GM21723 (cell line): ENCODE measurements at regions not wholly inside any gene's neighbourhood (a gene's known extent, or its start where the extent isn't known, plus 50 kb on each side); places are given as distances from the start of the nearest gene placed in this dataset.

ENCODE experiments used
- ATAC-seq: cut with Tn5 transposase; IDR thresholded peaks from one replicate; pipeline ENCODE4 v1.9.1; 2021; ENCODE audit warnings: mild to moderate bottlenecking, moderate library complexity; ENCODE audit not compliant: unreplicated experiment

DNA sequence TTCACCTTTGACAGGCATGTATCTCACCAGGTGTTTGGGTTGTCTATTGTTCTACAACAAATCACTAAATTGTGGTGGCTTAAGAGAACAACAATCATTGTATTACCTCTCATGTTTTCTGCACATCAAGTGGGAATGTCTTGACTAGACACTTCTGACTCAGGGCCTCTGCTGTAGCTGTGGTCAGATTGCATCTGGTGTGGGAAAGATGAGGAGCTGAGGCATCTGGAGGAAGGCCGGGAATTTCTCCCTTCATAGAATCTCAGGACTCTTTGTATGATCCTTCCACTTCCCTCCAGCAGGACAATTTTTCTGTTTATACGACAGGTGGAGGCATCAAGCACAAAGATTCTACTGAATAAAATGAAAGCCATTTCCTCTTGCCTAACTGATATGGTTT lies 511.8 kb upstream of the NBEA start:
- no peak for ATAC-seq

DNA sequence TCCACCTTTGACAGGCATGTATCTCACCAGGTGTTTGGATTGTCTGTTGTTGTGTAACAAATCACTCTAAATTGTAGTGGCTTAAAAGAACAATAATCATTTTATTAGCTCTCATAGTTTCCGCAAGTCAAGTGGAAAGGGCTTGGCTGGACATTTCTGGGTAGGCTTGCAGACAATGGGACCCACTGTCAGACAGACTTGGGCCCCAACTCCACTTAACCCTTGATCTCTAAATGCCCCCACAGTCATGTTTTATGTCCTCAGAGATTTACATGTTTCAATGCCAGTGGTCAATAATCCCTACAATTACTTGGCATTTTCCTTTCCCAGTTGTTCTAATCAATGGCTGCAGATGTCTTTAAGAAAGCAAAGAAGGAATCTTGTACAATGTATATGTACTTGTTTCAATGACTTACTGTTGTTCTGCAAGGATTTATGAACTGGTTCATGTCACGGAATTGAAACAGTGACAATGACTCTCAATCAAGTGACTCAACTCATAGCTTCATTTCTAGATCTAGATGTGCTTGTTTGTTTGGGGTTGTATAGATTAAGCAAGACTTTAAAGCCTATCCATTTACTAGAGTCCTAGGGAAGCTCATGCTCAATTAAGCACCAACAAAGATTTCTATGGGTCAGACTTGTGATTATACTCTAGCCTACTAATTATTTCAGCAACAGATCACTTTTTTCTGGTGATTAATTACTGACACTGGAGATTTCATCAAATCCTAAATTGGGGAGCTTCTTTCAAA lies 510.1 kb upstream of the NBEA start:
- ATAC-seq: no peak

GRCh38 chr13:34435338-34435737 lies 506.7 kb upstream of the NBEA start:
- no peak for ATAC-seq

DNA sequence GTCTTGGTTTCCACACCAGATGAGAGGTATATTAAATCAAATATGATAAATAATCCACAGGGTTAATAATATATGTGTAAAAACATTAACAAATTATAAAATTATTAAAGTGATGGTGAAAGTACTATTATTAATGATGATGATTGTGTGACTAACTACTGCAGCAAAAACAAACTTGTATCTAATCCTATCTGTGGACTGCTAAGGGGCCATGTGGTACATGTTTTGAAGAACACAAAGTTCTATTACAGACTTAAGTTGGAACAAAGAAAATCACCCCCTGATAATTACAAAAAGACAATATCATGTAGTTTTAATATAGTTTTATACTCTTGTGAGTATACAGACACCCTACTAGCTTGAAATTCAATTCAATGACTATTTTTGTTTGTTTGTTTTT lies 504.2 kb upstream of the NBEA start:
- no peak for ATAC-seq

GRCh38 chr13:34452831-34453230 lies 489.2 kb upstream of the NBEA start:
- no peak for ATAC-seq

DNA sequence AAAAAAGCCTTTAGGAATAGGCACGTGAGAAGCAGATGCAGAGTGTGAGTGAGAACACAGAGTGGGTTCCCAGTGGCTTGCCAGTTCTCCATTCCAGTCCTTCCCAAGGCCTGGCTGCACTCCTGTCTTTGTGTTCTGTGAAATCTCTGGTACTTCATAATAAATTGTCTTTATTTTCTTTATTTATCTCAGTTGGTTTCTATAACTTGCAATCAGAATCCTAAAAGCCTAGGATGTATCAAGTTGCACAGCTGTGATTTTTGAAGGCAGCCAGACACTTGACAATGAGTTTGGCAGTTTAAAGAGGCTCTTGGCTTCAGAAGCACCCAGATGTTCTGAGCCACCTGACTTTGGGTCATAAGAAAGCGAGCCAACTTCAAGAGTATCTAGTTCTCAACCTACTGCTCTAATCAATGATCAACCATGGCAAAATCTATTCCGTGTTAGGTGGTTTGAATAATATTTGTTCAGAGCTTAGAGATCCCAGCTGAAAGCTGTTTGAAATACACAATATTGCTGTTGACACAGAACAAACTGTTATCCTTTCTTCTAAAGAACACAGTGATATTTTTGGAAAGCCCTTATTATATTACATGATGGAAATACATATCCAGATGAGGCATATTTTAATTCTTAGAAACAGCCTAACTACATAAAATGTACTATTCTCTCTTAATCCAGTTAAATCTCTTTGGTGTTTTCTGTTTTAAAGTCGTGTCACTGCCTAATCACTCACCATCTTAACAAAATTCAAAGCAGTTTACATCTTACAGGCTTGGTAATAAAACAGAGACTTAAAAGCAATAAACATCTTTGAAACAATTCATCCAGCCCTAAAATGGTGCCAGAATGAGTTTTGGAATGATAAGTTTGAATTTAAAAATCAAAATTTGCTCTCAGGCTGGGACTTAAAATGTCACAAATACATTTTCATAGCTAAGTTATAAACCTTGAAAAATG lies 483.0 kb upstream of the NBEA start:
- ATAC-seq: no peak

GRCh38 chr13:34459856-34460255 lies 482.2 kb upstream of the NBEA start:
- ATAC-seq: no peak

DNA sequence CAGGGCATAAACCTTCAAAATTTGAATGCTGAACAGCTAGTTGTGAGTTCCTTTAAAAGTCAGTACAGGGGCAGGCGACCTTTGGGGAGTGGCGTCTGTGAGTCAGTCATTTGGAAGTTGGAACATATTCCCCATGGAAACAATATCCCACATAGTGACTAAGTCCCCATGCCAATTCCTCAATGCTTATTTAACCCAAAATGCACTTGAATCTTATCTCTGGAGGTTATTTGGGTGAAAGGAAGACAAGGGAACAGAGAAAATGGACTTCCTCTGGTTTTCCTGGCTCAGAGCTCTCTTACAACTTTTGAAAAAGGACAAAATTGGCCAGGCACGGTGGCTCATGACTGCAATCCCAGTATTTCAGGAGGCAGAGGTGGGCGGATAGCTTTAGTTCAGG lies 479.2 kb upstream of the NBEA start:
- no peak for ATAC-seq

- no peak for ATAC-seq
Observed at GRCh38 chr13:34464011-34464410, 478.1 kb upstream of the NBEA start.

GRCh38 chr13:34465423-34465922 lies 476.6 kb upstream of the NBEA start:
- no peak for ATAC-seq

DNA sequence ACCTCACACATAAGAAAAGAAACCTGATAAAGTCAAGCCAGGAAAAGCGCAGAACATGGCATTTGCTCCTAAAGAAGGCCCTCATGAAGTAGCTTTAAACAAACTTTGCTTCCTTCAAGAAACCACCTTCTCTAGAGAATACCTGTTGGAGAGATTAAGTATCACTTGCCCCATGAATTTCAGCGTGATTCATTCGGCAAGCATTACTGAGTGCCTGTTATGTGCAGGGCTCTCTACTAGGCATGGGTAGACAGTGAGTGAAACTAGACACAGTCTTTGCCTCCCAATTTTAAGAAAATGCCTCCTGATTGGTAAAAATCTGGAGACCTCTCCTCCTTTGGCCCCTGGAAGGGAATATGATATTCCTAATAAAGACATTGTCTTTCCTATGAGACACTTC lies 475.8 kb upstream of the NBEA start:
- ATAC-seq: no peak

- no peak for ATAC-seq
Observed at GRCh38 chr13:34467450-34468083, 474.5 kb upstream of the NBEA start.

DNA sequence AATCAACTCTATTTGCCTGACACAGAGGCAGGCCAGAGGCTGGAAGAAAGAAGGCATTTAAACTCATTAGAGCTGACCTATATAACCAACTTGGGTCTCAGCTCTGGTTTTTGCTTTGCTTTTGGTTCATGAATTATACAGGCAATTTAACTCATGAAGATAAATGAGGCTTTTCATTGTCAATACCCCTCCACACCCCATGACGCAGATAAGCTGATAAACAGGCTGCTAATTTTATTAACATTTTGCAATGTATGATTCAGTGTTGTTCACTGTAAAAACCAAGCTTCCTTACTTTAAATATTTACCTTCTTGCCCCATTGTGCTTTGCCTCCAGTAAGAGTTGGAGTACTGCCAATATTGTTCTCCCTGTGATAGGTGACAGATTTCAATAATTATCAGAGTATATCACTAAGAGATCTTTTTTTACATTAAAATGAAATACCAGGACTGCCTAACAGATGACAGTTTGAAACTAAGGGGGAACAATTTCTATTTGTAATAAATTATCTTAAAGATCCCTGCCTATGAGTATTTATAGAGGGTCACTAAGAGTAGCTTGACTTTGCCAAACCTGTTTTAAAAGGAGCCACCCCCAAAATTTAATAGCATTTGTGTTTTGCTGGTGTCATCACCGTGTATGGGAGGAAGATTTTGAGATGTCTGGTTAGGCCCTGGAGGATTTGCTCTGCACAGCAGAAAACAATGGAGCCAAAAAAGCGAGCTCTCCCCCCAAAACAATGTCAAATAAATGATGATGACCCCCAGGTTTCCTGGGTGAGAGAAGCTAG lies 472.7 kb upstream of the NBEA start:
- no peak for ATAC-seq

DNA sequence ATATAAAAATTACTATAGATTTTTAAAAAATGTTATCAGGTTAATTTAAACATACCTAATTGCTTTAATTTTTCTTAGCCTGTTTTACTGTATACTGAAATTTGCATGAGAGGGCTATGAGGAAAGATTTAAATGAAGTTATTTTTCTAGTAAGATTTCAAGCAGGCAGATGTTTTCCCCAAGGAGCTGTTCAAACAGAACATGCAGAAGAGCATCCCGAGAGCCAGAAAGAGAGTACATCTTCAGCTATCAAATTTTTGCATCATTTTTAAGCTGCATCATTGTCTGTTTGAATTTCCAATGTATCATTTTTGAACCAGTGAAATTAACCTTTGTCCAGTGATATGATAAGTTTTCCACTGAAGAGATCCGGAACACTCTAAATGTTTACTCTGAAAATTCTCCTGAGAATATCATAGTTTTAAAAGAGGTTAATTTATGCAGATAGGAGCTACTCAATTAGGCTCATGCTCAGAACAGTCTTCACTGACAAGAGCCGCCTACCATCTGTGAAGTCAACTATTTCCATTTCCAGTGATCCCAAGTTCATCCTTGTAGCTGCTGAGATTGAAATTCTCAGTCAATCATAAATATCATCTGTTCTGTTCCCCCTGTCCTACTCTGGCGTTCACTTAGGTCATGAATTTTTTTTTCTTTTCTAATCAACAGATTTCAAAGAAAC lies 467.7 kb upstream of the NBEA start:
- no peak for ATAC-seq

DNA sequence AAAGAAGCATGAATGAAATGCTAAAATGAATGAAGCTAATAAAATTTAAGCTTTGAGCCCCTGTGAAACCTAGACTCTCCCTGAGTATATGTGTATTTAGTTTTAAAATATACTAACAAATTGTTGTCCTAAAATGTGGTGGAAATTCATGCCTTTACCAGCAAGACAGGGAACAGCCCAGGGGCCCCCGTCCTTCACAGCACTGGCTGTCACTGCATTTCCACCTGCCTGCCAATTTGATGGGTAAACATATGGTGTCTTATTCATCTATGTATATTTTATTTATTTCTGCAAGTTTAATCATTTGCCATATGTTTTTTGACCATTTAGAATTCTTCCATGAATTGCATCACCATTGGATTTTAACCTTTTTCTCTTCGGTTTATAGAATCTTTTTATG lies 463.7 kb upstream of the NBEA start:
- no peak for ATAC-seq

DNA sequence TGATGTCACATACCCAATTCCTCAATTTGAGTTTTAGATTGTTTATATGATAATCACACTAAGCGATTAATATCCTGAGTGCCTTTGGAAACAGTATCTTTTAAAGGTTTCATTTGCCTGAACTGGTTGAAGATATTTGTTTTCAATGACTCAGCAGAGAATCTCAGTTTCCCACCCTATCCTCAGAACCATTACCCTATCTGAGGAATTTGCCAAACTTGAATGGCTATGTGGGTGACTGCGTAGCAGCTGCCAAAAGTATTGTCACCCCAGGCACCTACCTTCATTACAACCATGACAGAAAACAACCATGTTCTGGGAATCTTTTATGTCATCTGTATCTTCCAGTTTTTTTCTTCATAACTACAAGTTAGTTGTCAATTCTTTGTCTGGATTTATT lies 440.1 kb upstream of the NBEA start:
- ATAC-seq: no peak

- ATAC-seq: no peak
Observed at GRCh38 chr13:34502621-34503020, 439.4 kb upstream of the NBEA start.

DNA sequence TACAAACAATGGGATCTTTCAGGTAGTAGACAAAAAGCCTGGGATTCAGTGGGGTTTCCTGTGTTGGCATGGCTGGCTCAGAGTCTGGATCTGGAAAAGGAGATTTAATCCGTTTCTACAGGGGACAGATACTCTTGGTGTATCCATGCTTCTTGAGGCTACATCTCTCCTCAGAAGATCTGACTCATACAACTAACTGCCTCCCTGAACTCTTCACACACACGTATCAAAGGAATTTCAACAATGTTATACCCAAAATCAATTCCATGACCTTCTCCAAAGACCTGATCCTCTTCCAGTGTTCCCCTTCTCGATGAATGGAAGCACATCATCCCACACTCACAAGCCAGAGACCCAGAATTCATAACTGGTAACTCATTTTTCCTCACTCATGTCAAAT lies 435.3 kb upstream of the NBEA start:
- ATAC-seq: no peak

DNA sequence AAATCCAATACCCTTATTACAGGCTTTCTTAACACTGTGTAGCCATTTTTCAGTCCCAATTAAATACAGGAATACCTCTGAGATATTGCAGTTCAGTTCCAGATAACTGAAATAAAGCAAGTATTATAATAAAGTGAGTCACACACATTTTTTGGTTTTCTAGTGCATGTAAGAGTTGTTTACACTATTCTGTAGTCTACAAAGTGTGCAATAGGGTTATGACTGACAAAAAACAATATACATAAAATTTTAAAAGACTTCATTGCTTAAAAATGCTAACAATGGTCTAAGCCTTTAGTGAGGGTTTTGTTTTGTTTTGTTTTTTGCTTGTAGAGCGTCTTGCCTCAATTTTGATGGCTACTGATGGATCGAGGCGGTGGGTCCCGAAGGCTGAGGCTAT lies 434.4 kb upstream of the NBEA start:
- ATAC-seq: no peak

- ATAC-seq: no peak
Observed at GRCh38 chr13:34512817-34513216, 429.3 kb upstream of the NBEA start.
